ENCODE measurements at regions not wholly inside any gene's neighbourhood (a gene's known extent, or its start where the extent isn't known, plus 50 kb on each side); places are given as distances from the start of the nearest gene placed in this dataset.

DNA sequence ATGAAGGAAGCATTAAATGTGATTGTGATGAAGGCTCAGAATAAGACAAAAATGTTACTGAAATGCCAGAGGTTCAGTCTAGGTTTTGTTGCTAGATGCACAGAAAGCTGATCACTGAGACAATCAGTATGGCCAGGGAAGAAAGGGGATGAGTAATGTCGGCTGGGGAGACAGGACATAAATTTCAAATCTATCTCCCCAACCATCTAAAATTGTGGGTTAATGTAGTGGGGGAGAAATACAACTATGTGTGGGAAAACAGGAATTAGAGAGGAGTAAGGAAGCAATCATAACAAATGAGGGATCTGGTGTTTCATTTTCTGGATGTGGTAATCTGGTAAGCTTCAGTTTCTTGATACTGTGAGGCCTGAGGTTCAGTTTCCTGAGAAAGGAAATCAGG, 1111.0 kb downstream of the XPNPEP1 start:
- TF ChIP-seq, protein P1, sequence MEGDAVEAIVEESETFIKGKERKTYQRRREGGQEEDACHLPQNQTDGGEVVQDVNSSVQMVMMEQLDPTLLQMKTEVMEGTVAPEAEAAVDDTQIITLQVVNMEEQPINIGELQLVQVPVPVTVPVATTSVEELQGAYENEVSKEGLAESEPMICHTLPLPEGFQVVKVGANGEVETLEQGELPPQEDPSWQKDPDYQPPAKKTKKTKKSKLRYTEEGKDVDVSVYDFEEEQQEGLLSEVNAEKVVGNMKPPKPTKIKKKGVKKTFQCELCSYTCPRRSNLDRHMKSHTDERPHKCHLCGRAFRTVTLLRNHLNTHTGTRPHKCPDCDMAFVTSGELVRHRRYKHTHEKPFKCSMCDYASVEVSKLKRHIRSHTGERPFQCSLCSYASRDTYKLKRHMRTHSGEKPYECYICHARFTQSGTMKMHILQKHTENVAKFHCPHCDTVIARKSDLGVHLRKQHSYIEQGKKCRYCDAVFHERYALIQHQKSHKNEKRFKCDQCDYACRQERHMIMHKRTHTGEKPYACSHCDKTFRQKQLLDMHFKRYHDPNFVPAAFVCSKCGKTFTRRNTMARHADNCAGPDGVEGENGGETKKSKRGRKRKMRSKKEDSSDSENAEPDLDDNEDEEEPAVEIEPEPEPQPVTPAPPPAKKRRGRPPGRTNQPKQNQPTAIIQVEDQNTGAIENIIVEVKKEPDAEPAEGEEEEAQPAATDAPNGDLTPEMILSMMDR (IDR thresholded peaks at IDR 0.05): no peak
- no peak for TF ChIP-seq POLR2A (IDR thresholded peaks at IDR 0.05)
